Esophagus squamous epithelium (tissue), 4 donors: ENCODE measurements at regions not wholly inside any gene's neighbourhood (a gene's known extent, or its start where the extent isn't known, plus 50 kb on each side); places are given as distances from the start of the nearest gene placed in this dataset.

Experiments
- CTCF ChIP-seq, 6 experiments: fragments of 450-650 bp in 4 of 6; fragments of 200-600 bp in 2 of 6; sonication (generic) in 2 of 6; IDR thresholded peaks; one replicate each; pipeline ENCODE4 v1.5.1; 2016 to 2019; ENCODE audit warnings: antibody characterized with exemption in 6 of 6, mild to moderate bottlenecking in 4 of 6, moderate library complexity in 4 of 6
- POLR2A ChIP-seq, 4 donors: fragments of 450-650 bp; IDR thresholded peaks; one replicate each; pipeline ENCODE4 v1.6.1; 2017; ENCODE audit warnings: antibody characterized with exemption in 4 of 4, mild to moderate bottlenecking in 4 of 4, moderate library complexity in 3 of 4

- no peak for TF ChIP-seq CTCF (IDR thresholded peaks at IDR 0.05)
- TF ChIP-seq POLR2A (IDR thresholded peaks at IDR 0.05), result no peak
Measured at GRCh38 chr2:136052369-136053362, 65.3 kb downstream of the CXCR4 start.
